Activated T-helper 1 cell treated with anti-CD3 and anti-CD28 coated beads, Interleukin-12 subunit alpha, Interleukin-12 subunit beta, Interleukin-2, Interleukin-4 antibody, amounts not matched to agents 30 ng/mL and 10 ng/mL and 1 ng/mL, durations not matched to agents 14 hours and 24 hours and 36 hours (primary cell): ENCODE measurements at regions not wholly inside any gene's neighbourhood (a gene's known extent, or its start where the extent isn't known, plus 50 kb on each side); places are given as distances from the start of the nearest gene placed in this dataset.

Source experiments
- DNase-seq: peaks from one replicate; pipeline ENCODE4 v3.0.0; 2021; ENCODE audit warnings: low spot score
- H3K27ac Mint-ChIP-seq: one replicate; pipeline ENCODE4 v1.8.0; 2021; ENCODE audit warnings: mild to moderate bottlenecking, mixed read lengths
- H3K27me3 Mint-ChIP-seq: one replicate; pipeline ENCODE4 v1.8.0; 2022; ENCODE audit warnings: mild to moderate bottlenecking, moderate library complexity, mixed read lengths; ENCODE audit not compliant: insufficient read depth
- H3K36me3 Mint-ChIP-seq: one replicate; pipeline ENCODE4 v1.8.0; 2021; ENCODE audit warnings: low read depth, mixed read lengths
- H3K4me1 Mint-ChIP-seq: one replicate; pipeline ENCODE4 v1.8.0; 2021; ENCODE audit warnings: low read depth, mixed read lengths
- H3K4me3 Mint-ChIP-seq: one replicate; pipeline ENCODE4 v1.8.0; 2021; ENCODE audit warnings: mild to moderate bottlenecking, moderate library complexity, mixed read lengths
- H3K9me3 Mint-ChIP-seq: one replicate; pipeline ENCODE4 v1.8.0; 2021; ENCODE audit warnings: mixed read lengths
- intact Hi-C: fragments of 100-400 bp; cut with micrococcal nuclease; formaldehyde crosslinking; loops from one replicate; pipeline ENCODE4 v1.15.1; 2024

- intact Hi-C loops, result no loop called here
Observed at GRCh38 chr2:4884117-4884571, 808.0 kb upstream of the SOX11 start.

DNA sequence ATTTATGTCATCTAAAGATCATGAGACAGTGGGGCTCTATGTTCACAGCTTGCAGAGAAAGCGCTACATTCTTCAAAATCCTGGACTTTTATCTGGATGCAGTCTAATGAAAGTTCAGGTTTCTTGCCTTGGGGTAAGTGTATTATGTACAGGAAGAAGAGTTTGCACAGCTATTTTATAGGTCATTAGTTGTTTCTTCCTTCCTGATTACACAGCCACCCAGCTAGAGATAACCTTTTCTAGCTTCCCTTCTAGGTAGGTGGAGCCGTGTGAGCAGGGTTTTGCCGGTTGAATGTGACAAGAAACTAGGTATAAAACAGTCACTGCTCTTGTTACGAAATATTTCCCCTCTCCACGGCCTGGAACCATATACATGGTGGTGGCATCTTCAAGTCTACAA lies 800.8 kb upstream of the SOX11 start:
- intact Hi-C loops, result no loop called here
- H3K36me3 Mint-ChIP-seq, result no peaks in the 10 kb centered on the region
- H3K27me3 Mint-ChIP-seq, result no peaks in the 10 kb centered on the region
- no peak overlapping the region for H3K4me3 Mint-ChIP-seq
- DNase-seq, result no peak
- H3K4me1 Mint-ChIP-seq, result no peaks in the 10 kb centered on the region
- H3K27ac Mint-ChIP-seq, result no peak overlapping the region
- H3K9me3 Mint-ChIP-seq, result no peaks in the 10 kb centered on the region

More at GRCh38 chr2:4884117-4884571, 808.0 kb upstream of the SOX11 start:
- Mint-ChIP-seq H3K4me1 (no peaks in the 10 kb centered on the region), H3K9me3 (peaks cover 13% of the 10 kb centered on the region), H3K4me3 (no peak overlapping the region), H3K27ac (no peak overlapping the region), H3K36me3 (no peaks in the 10 kb centered on the region), H3K27me3 (no peaks in the 10 kb centered on the region)
- DNase-seq, result no peak

DNA sequence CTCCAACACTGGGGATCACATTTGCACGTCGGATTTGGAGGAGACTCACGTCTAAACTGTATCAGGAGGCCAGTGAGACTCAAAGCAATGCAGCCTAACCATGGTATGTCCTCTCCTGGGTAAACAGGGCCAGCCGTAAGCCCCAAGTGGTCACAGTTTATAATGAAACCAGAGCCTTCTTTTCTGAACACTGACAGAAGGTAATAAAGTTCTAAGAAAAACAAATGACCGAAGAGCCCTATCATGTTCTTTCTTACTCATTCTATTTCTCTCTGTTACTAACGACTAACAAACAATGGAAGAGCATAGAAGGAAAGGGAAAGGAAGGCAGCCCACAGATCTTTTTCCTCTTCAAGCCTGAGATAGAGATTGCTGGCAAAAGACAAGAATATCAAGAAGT lies 796.8 kb upstream of the SOX11 start:
- Mint-ChIP-seq H3K27ac (no peak overlapping the region), H3K36me3 (no peaks in the 10 kb centered on the region), H3K27me3 (no peaks in the 10 kb centered on the region), H3K4me1 (no peaks in the 10 kb centered on the region), H3K9me3 (peaks cover 7% of the 10 kb centered on the region), H3K4me3 (no peak overlapping the region)
- intact Hi-C loops, result no loop called here
- no peak for DNase-seq

GRCh38 chr2:4898706-4899105 lies 793.5 kb upstream of the SOX11 start:
- intact Hi-C loops, result no loop called here
- DNase-seq, result no peak
- Mint-ChIP-seq H3K27ac (no peak overlapping the region), H3K27me3 (no peaks in the 10 kb centered on the region), H3K4me1 (no peaks in the 10 kb centered on the region), H3K9me3 (peaks cover 14% of the 10 kb centered on the region), H3K36me3 (no peaks in the 10 kb centered on the region), H3K4me3 (no peak overlapping the region)

- H3K27ac Mint-ChIP-seq, result no peak overlapping the region
- no peak for DNase-seq
- intact Hi-C loops, result no loop called here
- H3K36me3 Mint-ChIP-seq, result no peaks in the 10 kb centered on the region
- no peaks in the 10 kb centered on the region for H3K27me3 Mint-ChIP-seq
- no peak overlapping the region for H3K4me3 Mint-ChIP-seq
- H3K9me3 Mint-ChIP-seq, result peaks cover 14% of the 10 kb centered on the region
- no peaks in the 10 kb centered on the region for H3K4me1 Mint-ChIP-seq
Observed at GRCh38 chr2:4900242-4900641, 791.9 kb upstream of the SOX11 start.

- Mint-ChIP-seq H3K27me3 (no peaks in the 10 kb centered on the region), H3K36me3 (no peaks in the 10 kb centered on the region), H3K9me3 (peaks cover 14% of the 10 kb centered on the region), H3K4me1 (no peaks in the 10 kb centered on the region), H3K27ac (no peak overlapping the region), H3K4me3 (no peak overlapping the region)
- no peak for DNase-seq
- intact Hi-C loops, result no loop called here
Observed at GRCh38 chr2:4900861-4901770, 791.1 kb upstream of the SOX11 start.

- H3K4me1 Mint-ChIP-seq, result no peaks in the 10 kb centered on the region
- no peak for DNase-seq
- intact Hi-C loops, result no loop called here
- no peak overlapping the region for H3K4me3 Mint-ChIP-seq
- H3K9me3 Mint-ChIP-seq, result peaks cover 11% of the 10 kb centered on the region
- no peak overlapping the region for H3K27ac Mint-ChIP-seq
- H3K27me3 Mint-ChIP-seq, result no peaks in the 10 kb centered on the region
- H3K36me3 Mint-ChIP-seq, result no peaks in the 10 kb centered on the region
Observed at GRCh38 chr2:4903656-4904348, 788.4 kb upstream of the SOX11 start.

GRCh38 chr2:4908461-4908860 lies 783.7 kb upstream of the SOX11 start:
- H3K9me3 Mint-ChIP-seq, result peaks cover 10% of the 10 kb centered on the region
- no peaks in the 10 kb centered on the region for H3K4me1 Mint-ChIP-seq
- no peaks in the 10 kb centered on the region for H3K27me3 Mint-ChIP-seq
- no peaks in the 10 kb centered on the region for H3K36me3 Mint-ChIP-seq
- DNase-seq, result no peak
- intact Hi-C loops, result no loop called here
- H3K27ac Mint-ChIP-seq, result no peak overlapping the region
- no peak overlapping the region for H3K4me3 Mint-ChIP-seq

GRCh38 chr2:4909346-4910009 lies 782.7 kb upstream of the SOX11 start:
- Mint-ChIP-seq H3K36me3 (no peaks in the 10 kb centered on the region), H3K4me3 (no peak overlapping the region), H3K4me1 (no peaks in the 10 kb centered on the region), H3K9me3 (peaks cover 11% of the 10 kb centered on the region), H3K27me3 (no peaks in the 10 kb centered on the region), H3K27ac (no peak overlapping the region)
- no peak for DNase-seq
- intact Hi-C loops, result no loop called here

GRCh38 chr2:4914036-4914435 lies 778.1 kb upstream of the SOX11 start:
- Mint-ChIP-seq H3K4me3 (no peak overlapping the region), H3K36me3 (no peaks in the 10 kb centered on the region), H3K27me3 (no peaks in the 10 kb centered on the region), H3K4me1 (no peaks in the 10 kb centered on the region), H3K27ac (no peak overlapping the region), H3K9me3 (peaks cover 18% of the 10 kb centered on the region)
- no peak for DNase-seq
- intact Hi-C loops, result no loop called here

- DNase-seq, result no peak
- no peak overlapping the region for H3K27ac Mint-ChIP-seq
- H3K27me3 Mint-ChIP-seq, result no peaks in the 10 kb centered on the region
- intact Hi-C loops, result no loop called here
- H3K4me3 Mint-ChIP-seq, result no peak overlapping the region
- H3K36me3 Mint-ChIP-seq, result no peaks in the 10 kb centered on the region
- peaks cover 18% of the 10 kb centered on the region for H3K9me3 Mint-ChIP-seq
- no peaks in the 10 kb centered on the region for H3K4me1 Mint-ChIP-seq
Observed at GRCh38 chr2:4914551-4914950, 777.6 kb upstream of the SOX11 start.

DNA sequence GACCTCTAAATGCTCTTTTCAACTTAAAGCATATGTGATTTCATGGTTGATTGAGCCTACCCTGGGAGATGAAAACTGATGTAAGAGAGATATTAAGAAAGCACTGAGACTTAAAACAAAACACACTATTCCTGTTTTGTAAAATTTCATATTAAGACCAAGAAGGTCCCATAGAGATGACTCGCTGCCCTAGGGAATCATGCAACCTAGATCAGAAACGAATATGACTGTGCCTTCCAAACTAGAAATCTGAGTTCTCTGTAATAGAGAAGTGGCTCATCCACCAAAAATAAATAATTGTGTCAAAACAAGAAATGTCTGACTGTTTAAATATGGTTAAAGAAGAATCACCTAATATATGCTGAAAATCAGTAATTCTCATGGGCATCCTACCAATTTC lies 776.8 kb upstream of the SOX11 start:
- intact Hi-C loops, result no loop called here
- no peaks in the 10 kb centered on the region for H3K27me3 Mint-ChIP-seq
- H3K4me3 Mint-ChIP-seq, result no peak overlapping the region
- no peak for DNase-seq
- no peaks in the 10 kb centered on the region for H3K36me3 Mint-ChIP-seq
- H3K27ac Mint-ChIP-seq, result no peak overlapping the region
- H3K4me1 Mint-ChIP-seq, result no peaks in the 10 kb centered on the region
- H3K9me3 Mint-ChIP-seq, result peaks cover 18% of the 10 kb centered on the region

GRCh38 chr2:4916094-4916493 lies 776.1 kb upstream of the SOX11 start:
- Mint-ChIP-seq H3K27ac (no peak overlapping the region), H3K27me3 (no peaks in the 10 kb centered on the region), H3K4me3 (no peak overlapping the region), H3K4me1 (no peaks in the 10 kb centered on the region), H3K36me3 (no peaks in the 10 kb centered on the region), H3K9me3 (peaks cover 17% of the 10 kb centered on the region)
- intact Hi-C loops, result no loop called here
- no peak for DNase-seq
